ENCODE measurements at regions not wholly inside any gene's neighbourhood (a gene's known extent, or its start where the extent isn't known, plus 50 kb on each side); places are given as distances from the start of the nearest gene placed in this dataset.
"Not testable (repeated sequence)": the region's sequence is repeated elsewhere in the genome, so short reads cannot be mapped to it uniquely, and the experiment has no call there.

GRCh38 chr5:99438619-99439018 lies 509.8 kb upstream of the CHD1 start:
- Histone ChIP-seq H3K4me1 (ENCODE audit: insufficient read depth, insufficient read length) (no peaks in the 10 kb centered on the region), H3K36me3 (ENCODE audit: insufficient read depth, insufficient read length, low read length) (no peaks in the 10 kb centered on the region)
- DNase-seq (ENCODE audit: low read depth, low spot score): no peak

GRCh38 chr5:99437986-99438385 lies 509.2 kb upstream of the CHD1 start:
- no peak overlapping the region for H3K9ac ChIP-seq (ENCODE audit: insufficient read length, low read depth)
- H3K36me3 ChIP-seq (ENCODE audit: insufficient read depth, insufficient read length, low read length): no peaks in the 10 kb centered on the region
- no peak for DNase-seq (ENCODE audit: low read depth, low spot score)
- H3K9me3 ChIP-seq (ENCODE audit: insufficient read depth, low read length): no peaks in the 10 kb centered on the region
- no peaks in the 10 kb centered on the region for H3K27me3 ChIP-seq (ENCODE audit: insufficient read depth, insufficient read length)
- TF ChIP-seq SUZ12 (IDR thresholded peaks at IDR 0.05; ENCODE audit: extremely low read depth, insufficient read depth, insufficient read length) (no peak), YY1 (IDR thresholded peaks at IDR 0.05; ENCODE audit: insufficient read depth, insufficient read length) (no peak), ZNF274 (IDR thresholded peaks at IDR 0.05; ENCODE audit: low read depth, low read length) (no peak)
- no peak overlapping the region for H3K4me3 ChIP-seq (ENCODE audit: insufficient read length, low read depth)
- H3K4me1 ChIP-seq (ENCODE audit: insufficient read depth, insufficient read length): no peaks in the 10 kb centered on the region

More at GRCh38 chr5:99438619-99439018, 509.8 kb upstream of the CHD1 start:
- no peak overlapping the region for H3K4me3 ChIP-seq (ENCODE audit: insufficient read length, low read depth)
- H3K9me3 ChIP-seq (ENCODE audit: insufficient read depth, low read length): no peaks in the 10 kb centered on the region
- TF ChIP-seq YY1 (IDR thresholded peaks at IDR 0.05; ENCODE audit: insufficient read depth, insufficient read length) (no peak), SUZ12 (IDR thresholded peaks at IDR 0.05; ENCODE audit: extremely low read depth, insufficient read depth, insufficient read length) (no peak), ZNF274 (IDR thresholded peaks at IDR 0.05; ENCODE audit: low read depth, low read length) (no peak)
- H3K9ac ChIP-seq (ENCODE audit: insufficient read length, low read depth): no peak overlapping the region
- no peaks in the 10 kb centered on the region for H3K27me3 ChIP-seq (ENCODE audit: insufficient read depth, insufficient read length)

DNA sequence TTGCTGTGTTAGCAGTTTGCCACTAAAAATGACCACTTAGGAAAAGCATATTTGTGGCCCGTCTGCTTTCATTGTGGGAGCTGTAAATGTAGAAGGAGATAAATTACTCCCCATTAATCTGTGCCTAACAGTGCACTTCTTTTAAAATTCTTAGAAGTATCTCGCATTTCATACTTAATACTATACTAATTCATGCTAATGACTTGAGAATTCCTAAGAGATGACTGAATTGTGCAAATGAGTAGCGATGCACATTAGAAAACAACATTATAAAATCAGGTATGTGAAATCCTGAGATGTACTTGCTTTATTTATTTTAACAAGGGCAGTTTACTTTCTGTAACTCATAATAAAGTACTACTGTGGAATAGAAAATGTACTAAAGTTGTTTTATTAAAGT lies 494.6 kb upstream of the CHD1 start:
- H3K4me3 ChIP-seq (ENCODE audit: insufficient read length, low read depth); H3K4me1 ChIP-seq (ENCODE audit: insufficient read depth, insufficient read length); H3K9ac ChIP-seq (ENCODE audit: insufficient read length, low read depth); H3K27me3 ChIP-seq (ENCODE audit: insufficient read depth, insufficient read length); DNase-seq (ENCODE audit: low read depth, low spot score); H3K36me3 ChIP-seq (ENCODE audit: insufficient read depth, insufficient read length, low read length); H3K9me3 ChIP-seq (ENCODE audit: insufficient read depth, low read length): not testable (repeated sequence)

GRCh38 chr5:99418640-99419039 lies 489.8 kb upstream of the CHD1 start:
- H3K9me3 ChIP-seq (ENCODE audit: insufficient read depth, low read length); H3K27me3 ChIP-seq (ENCODE audit: insufficient read depth, insufficient read length); H3K4me3 ChIP-seq (ENCODE audit: insufficient read length, low read depth); DNase-seq (ENCODE audit: low read depth, low spot score); H3K9ac ChIP-seq (ENCODE audit: insufficient read length, low read depth); H3K36me3 ChIP-seq (ENCODE audit: insufficient read depth, insufficient read length, low read length); H3K4me1 ChIP-seq (ENCODE audit: insufficient read depth, insufficient read length): not testable (repeated sequence)

GRCh38 chr5:99410386-99410785 lies 481.6 kb upstream of the CHD1 start:
- H3K9me3 ChIP-seq (ENCODE audit: insufficient read depth, low read length); H3K4me1 ChIP-seq (ENCODE audit: insufficient read depth, insufficient read length); H3K9ac ChIP-seq (ENCODE audit: insufficient read length, low read depth); H3K27me3 ChIP-seq (ENCODE audit: insufficient read depth, insufficient read length); DNase-seq (ENCODE audit: low read depth, low spot score); H3K4me3 ChIP-seq (ENCODE audit: insufficient read length, low read depth); H3K36me3 ChIP-seq (ENCODE audit: insufficient read depth, insufficient read length, low read length): not testable (repeated sequence)

DNA sequence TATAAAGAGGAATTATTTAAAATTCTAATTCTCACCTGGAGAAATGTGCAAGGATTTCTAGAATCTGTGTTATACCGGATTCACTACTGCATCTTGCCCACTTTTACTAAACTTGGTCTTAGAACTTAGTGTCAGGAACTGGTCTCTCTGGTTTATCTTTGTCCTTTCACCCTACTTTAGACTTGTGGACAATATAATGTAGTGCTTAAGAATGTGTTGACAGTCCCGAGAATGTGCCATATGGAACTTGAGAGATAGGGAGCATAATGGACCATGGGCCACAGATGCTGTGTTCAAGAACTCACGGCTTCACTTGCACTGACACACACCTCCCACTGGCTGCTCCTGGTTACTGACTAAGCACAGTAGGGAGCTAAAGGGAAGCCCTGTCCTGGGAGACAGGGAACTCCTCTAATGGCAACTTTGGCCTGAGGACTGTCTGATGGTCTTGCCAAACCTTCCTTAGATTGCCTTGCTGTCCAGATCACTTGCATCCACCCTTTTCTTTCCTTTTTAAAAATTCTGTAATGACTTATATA lies 476.0 kb upstream of the CHD1 start:
- not testable (repeated sequence) for H3K9ac ChIP-seq (ENCODE audit: insufficient read length, low read depth); H3K9me3 ChIP-seq (ENCODE audit: insufficient read depth, low read length); H3K36me3 ChIP-seq (ENCODE audit: insufficient read depth, insufficient read length, low read length); H3K4me3 ChIP-seq (ENCODE audit: insufficient read length, low read depth); H3K27me3 ChIP-seq (ENCODE audit: insufficient read depth, insufficient read length); DNase-seq (ENCODE audit: low read depth, low spot score); H3K4me1 ChIP-seq (ENCODE audit: insufficient read depth, insufficient read length)

- not testable (repeated sequence) for H3K9me3 ChIP-seq (ENCODE audit: insufficient read depth, low read length); H3K4me1 ChIP-seq (ENCODE audit: insufficient read depth, insufficient read length); H3K4me3 ChIP-seq (ENCODE audit: insufficient read length, low read depth); H3K36me3 ChIP-seq (ENCODE audit: insufficient read depth, insufficient read length, low read length); DNase-seq (ENCODE audit: low read depth, low spot score); H3K27me3 ChIP-seq (ENCODE audit: insufficient read depth, insufficient read length); H3K9ac ChIP-seq (ENCODE audit: insufficient read length, low read depth)
Observed at GRCh38 chr5:99400571-99400970, 471.8 kb upstream of the CHD1 start.

- no peaks in the 10 kb centered on the region for H3K9me3 ChIP-seq (ENCODE audit: insufficient read depth, low read length)
- TF ChIP-seq ZNF274 (IDR thresholded peaks at IDR 0.05; ENCODE audit: low read depth, low read length) (no peak), SUZ12 (IDR thresholded peaks at IDR 0.05; ENCODE audit: extremely low read depth, insufficient read depth, insufficient read length) (no peak), YY1 (IDR thresholded peaks at IDR 0.05; ENCODE audit: insufficient read depth, insufficient read length) (no peak)
- no peak for DNase-seq (ENCODE audit: low read depth, low spot score)
Observed at GRCh38 chr5:99398976-99399375, 470.2 kb upstream of the CHD1 start.

More at GRCh38 chr5:99398976-99399375, 470.2 kb upstream of the CHD1 start:
- no peaks in the 10 kb centered on the region for H3K4me1 ChIP-seq (ENCODE audit: insufficient read depth, insufficient read length)
- H3K9ac ChIP-seq (ENCODE audit: insufficient read length, low read depth): no peak overlapping the region
- H3K36me3 ChIP-seq (ENCODE audit: insufficient read depth, insufficient read length, low read length): no peaks in the 10 kb centered on the region
- H3K27me3 ChIP-seq (ENCODE audit: insufficient read depth, insufficient read length): no peaks in the 10 kb centered on the region
- no peak overlapping the region for H3K4me3 ChIP-seq (ENCODE audit: insufficient read length, low read depth)
